GM12864 (cell line): ENCODE measurements at regions not wholly inside any gene's neighbourhood (a gene's known extent, or its start where the extent isn't known, plus 50 kb on each side); places are given as distances from the start of the nearest gene placed in this dataset.

Experiments used
- DNase-seq: peaks from one replicate; pipeline ENCODE4 v3.0.0-alpha.2; 2011; ENCODE audit warnings: low read depth
- H3K4me3 ChIP-seq: 2 replicates; pipeline ENCODE4 v1.5.1; 2011; ENCODE audit warnings: mild to moderate bottlenecking, low read depth, low read length, control low read depth
- TF ChIP-seq, protein P1 (sequence below): IDR thresholded peaks from 2 replicates; pipeline ENCODE4 v1.5.1; 2011; ENCODE audit warnings: low read depth, mild to moderate bottlenecking, moderate library complexity, low read length, control low read depth, inconsistent platforms; ENCODE audit errors: missing control alignments

GRCh38 chr4:167290678-167291077, 56.4 kb upstream of the SPOCK3 start:
- no peak overlapping the region for H3K4me3 ChIP-seq
- no peak for DNase-seq
- TF ChIP-seq, protein P1, sequence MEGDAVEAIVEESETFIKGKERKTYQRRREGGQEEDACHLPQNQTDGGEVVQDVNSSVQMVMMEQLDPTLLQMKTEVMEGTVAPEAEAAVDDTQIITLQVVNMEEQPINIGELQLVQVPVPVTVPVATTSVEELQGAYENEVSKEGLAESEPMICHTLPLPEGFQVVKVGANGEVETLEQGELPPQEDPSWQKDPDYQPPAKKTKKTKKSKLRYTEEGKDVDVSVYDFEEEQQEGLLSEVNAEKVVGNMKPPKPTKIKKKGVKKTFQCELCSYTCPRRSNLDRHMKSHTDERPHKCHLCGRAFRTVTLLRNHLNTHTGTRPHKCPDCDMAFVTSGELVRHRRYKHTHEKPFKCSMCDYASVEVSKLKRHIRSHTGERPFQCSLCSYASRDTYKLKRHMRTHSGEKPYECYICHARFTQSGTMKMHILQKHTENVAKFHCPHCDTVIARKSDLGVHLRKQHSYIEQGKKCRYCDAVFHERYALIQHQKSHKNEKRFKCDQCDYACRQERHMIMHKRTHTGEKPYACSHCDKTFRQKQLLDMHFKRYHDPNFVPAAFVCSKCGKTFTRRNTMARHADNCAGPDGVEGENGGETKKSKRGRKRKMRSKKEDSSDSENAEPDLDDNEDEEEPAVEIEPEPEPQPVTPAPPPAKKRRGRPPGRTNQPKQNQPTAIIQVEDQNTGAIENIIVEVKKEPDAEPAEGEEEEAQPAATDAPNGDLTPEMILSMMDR = no peak

DNA sequence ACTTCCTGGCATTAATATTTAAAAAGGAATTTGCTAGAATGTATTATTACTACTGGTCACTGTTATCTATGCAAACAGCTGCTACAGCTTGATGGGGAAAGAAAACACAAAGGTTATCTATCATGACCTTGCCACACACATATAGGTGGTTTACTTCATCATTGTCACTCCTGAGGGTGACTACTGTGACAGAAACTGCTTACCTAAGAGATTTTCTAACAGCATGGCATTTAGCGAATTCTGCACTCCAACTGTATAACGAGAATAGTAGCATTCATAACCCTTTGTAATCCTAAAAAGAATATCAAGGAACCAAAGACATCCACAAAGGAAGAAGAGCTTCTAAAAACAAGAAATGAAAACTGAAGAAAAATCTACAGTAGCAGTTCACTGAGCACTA, 74.6 kb upstream of the SPOCK3 start:
- TF ChIP-seq, protein P1 = no peak
- DNase-seq = no peak
- H3K4me3 ChIP-seq = no peak overlapping the region

- H3K4me3 ChIP-seq = no peak overlapping the region
- no peak for DNase-seq
- TF ChIP-seq, protein P1 = no peak
Observed at GRCh38 chr4:167321299-167321698, 87.0 kb upstream of the SPOCK3 start.

- H3K4me3 ChIP-seq = no peak overlapping the region
- TF ChIP-seq, protein P1 = no peak
- no peak for DNase-seq
Observed at GRCh38 chr4:167339781-167340180, 105.5 kb upstream of the SPOCK3 start.

DNA sequence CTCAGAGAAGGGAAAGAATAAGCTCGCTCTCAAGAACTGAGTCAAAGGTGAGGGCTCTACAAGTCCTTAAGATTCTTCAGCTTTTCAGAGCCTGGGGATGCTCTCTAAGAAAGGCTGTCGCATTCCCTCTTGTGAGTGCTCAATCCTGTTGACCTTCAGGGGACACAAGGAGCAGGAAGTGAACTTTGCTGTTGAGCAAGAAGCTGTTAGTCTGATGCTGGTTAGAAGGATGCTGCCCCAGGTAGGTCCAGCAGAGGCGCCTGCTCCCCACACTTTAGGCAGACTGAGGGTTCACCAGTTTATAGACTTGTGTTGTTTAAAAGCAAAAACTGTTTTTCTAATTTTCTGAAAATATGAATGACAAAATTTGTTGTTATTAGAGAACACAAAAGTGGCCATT, 125.4 kb upstream of the SPOCK3 start:
- TF ChIP-seq, protein P1 = no peak
- H3K4me3 ChIP-seq = no peak overlapping the region
- no peak for DNase-seq

DNA sequence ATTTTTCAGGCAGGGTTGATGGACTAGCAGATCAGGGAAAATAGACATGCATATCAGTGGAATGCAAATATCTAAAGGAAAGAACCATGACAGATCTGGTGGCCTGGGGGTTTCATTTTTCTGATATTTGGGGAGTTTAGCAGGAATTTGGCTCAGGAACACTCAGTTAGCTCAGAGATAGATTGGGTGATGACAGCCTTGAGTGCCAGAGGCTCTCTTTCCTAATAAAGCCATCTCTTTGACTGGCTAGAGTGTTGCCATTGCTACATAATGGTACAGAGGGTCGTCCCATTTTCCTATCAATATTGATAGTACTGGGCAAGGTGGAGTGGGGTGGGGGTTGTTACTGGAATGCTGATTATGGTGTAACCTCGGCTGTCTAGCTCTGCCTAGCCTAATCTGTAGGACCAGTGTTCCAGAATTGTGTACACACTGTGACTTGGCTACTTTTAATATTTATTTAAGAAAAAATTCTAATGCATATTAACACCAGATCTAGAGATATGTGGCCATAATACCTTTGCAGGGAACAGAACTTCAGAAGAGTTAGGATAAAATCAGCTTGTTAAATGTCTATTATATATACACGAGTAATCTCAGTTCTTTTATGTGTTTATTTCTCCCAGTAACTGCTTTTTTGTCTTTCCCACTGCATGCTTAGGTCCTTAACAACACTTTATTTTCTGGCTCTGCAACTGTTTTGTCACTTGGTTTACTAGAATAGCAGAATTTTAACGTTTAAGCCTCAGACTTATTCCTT, 145.0 kb upstream of the SPOCK3 start:
- no peak for DNase-seq
- TF ChIP-seq, protein P1 = no peak

GRCh38 chr4:167380964-167381363, 146.7 kb upstream of the SPOCK3 start:
- TF ChIP-seq, protein P1 = no peak
- DNase-seq = no peak
- H3K4me3 ChIP-seq = no peak overlapping the region

More for the DNA sequence above, 145.0 kb upstream of the SPOCK3 start:
- H3K4me3 ChIP-seq = no peak overlapping the region
